WI38 (cell line): ENCODE measurements at regions not wholly inside any gene's neighbourhood (a gene's known extent, or its start where the extent isn't known, plus 50 kb on each side); places are given as distances from the start of the nearest gene placed in this dataset.
A peak's percentile ranks its signal among the peaks of the same experiment; 100 is the strongest.
"Not testable (repeated sequence)": the region's sequence is repeated elsewhere in the genome, so short reads cannot be mapped to it uniquely, and the experiment has no call there.

Experiments
- H3K4me3 ChIP-seq: 2 replicates; pipeline ENCODE4 v1.5.1; 2011; ENCODE audit warnings: low read depth, mild to moderate bottlenecking, control low read depth, low read length
- CTCF ChIP-seq: IDR thresholded peaks from 2 replicates; pipeline ENCODE4 v1.5.1; 2012; ENCODE audit warnings: low read depth, mild to moderate bottlenecking, control low read depth, low read length

- no peak overlapping the region for H3K4me3 ChIP-seq
- TF ChIP-seq CTCF = no peak
Measured at GRCh38 chr16:29231244-29231643, 175.3 kb downstream of the NPIPB11 start.

GRCh38 chr16:29230671-29231096, 175.8 kb downstream of the NPIPB11 start:
- H3K4me3 ChIP-seq = no peak overlapping the region
- no peak for TF ChIP-seq CTCF

- not testable (repeated sequence) for H3K4me3 ChIP-seq
Measured at GRCh38 chr16:29230006-29230668, 176.4 kb downstream of the NPIPB11 start.

- not testable (repeated sequence) for H3K4me3 ChIP-seq
Measured at GRCh38 chr16:29229616-29230005, 176.9 kb downstream of the NPIPB11 start.

DNA sequence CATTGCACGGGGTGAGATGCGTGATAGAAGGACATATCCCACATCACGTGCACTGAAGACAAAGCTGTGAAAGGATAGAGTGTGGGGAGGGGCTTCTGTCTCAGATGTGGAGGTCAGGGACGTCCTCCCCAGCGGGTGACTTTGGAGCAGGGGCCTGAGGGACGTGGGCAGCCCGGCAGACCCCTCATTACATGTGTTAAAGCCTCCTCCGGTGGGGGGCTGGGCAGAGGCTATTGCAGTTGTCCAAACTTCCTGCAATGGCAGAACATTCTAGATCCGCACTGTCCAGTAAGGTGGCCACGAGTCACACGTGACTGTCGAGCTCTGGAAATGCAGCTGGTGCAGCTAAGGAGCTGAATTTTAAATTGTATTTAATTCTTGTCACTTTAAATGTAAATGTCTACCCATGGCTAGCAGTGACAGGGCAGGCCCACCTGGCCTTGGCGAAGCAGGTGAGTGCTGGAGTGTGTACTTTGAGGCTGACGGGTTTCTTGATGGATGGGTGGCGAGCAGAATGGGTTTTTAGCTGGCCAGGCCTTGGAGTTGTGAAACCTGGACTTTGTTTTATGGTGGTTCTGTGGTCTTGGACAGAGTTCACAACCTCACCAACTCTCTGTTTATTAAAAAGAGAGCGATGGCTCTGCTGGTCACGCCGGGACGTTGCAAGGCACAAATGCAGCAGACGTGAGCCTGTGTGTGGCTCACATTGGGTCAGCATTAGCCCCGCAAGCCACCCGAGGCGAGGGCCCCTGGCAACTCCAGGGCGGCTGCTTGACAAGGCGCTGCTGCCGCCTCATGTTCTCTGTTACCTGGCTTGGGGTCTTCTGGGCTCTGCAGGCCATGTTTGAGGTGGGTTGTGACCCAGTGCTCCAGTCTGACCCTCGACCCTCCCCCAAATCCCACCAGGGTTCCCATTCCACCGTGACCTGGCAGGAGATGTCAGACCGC, 177.6 kb downstream of the NPIPB11 start:
- H3K4me3 ChIP-seq = not testable (repeated sequence)

DNA sequence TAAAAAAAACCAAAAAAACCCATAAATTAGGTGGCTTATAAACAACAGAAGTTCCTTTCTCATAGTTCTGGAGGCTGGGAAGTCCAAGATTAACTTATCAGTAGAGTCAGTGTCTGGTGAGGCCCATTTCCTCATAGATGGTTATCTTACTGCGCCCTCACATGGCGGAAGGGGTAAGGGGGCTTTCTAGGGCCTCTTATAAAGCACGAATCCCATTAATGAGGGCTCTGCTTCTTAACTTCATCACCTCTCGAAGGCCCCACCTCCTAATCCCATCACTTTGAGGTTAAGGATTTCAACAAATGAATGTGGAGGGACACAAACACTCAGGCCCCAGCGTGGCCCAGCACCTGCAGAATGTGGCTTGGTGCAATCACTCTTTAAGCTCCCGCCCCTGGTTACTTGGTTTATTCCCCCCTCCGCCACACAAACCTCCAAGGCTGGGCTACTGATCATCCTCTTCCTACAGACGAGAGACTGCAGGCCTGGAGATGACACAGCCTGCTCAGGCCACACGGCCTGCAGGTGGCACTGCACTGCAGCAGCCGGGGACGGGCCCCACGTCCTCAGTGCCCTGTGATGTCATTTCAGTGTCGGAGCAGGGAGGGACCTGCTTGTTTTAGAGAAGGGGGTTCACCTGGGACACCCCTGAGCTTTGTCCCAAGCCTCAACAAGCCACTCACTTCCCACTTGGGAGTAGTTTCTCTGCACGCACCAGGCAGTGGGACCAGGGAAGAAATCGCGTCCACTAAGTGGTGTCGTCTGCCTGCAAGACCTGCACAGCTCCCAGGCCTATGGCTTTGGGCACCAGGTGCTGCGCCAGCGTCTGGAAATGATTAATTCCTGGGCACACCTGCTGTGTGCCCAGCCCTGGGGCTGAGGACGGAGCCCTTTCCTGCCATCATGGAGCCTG, 178.5 kb downstream of the NPIPB11 start:
- not testable (repeated sequence) for H3K4me3 ChIP-seq

DNA sequence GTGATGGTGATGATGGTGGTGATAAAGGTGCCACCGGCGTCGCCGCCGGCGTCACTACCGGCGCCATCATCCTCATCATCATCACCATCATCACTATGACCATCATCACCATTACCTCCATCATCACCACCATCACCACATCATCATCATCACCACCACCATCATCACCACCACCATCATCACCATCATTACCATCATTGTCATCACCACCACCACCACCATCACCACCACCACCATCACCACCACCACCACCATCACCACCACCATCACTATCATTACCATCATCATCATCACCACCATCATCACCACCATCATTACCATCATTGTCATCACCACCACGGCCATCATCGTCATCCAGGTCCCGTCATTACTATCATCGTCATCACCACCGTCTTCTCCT, 179.7 kb downstream of the NPIPB11 start:
- no peak for TF ChIP-seq CTCF
- no peak overlapping the region for H3K4me3 ChIP-seq

- H3K4me3 ChIP-seq = not testable (repeated sequence)
Measured at GRCh38 chr16:29224675-29225074, 181.8 kb downstream of the NPIPB11 start.

DNA sequence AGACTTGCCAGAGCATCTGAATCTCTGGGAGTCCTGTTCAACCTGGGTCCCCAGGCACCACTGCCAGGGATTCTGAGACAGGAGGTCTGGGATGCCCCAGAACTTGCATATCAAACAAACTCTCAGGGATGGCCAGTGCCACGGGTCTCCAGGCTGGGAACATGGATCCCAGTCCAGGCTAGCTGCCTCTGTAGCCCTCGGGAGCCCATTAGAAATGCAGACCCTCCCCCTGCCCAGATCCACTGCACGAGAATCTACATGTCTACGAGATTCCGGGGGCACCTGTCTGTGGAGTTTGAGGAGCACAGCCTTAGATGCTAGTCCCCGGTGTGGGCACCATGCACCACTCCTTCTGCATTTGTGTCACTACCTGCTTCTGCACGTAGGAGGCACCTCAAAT, 183.9 kb downstream of the NPIPB11 start:
- not testable (repeated sequence) for H3K4me3 ChIP-seq

- H3K4me3 ChIP-seq = not testable (repeated sequence)
Measured at GRCh38 chr16:29222008-29222407, 184.5 kb downstream of the NPIPB11 start.

DNA sequence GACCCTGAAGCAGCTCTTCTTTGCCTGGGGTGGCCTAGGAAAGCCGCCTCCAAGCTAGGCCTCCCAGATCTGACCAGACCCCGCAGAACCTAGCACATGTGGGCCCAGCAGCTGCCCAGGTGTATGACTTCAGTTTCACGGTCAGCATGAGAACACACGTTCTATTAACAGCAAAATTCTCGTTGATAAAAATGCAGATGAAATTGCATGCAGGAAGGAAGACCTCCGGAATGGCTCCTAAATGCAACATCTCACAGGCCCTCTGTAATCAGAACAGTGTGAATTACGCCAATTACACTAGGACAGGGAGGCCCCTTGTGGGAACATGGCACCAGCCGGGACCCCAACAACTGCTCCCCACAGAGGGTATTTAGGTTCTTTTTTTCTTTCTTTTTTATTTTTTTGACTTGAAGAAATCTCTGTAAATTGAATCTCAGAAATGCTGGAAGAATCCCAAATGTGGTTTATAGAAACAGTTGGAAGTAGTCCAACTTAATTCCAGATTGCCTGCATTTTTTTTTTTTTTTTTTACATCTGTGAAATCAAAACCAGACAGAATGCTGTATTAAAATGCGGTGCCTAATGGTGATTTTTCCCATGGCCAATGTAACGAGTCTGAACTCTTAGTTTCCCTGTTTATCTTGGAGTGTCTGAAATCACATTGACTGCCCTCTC, 185.1 kb downstream of the NPIPB11 start:
- H3K4me3 ChIP-seq = 0 out of 2 replicates have a peak overlapping the region, but pooled peaks have one; percentile 0

- peak overlapping the region; percentile 62 for H3K4me3 ChIP-seq
Measured at GRCh38 chr16:29220647-29221191, 185.8 kb downstream of the NPIPB11 start.

GRCh38 chr16:29219966-29220646, 186.4 kb downstream of the NPIPB11 start:
- peak overlapping the region; percentile 62 for H3K4me3 ChIP-seq

- H3K4me3 ChIP-seq = peak overlapping the region; percentile 62
Measured at GRCh38 chr16:29219562-29219961, 186.9 kb downstream of the NPIPB11 start.

DNA sequence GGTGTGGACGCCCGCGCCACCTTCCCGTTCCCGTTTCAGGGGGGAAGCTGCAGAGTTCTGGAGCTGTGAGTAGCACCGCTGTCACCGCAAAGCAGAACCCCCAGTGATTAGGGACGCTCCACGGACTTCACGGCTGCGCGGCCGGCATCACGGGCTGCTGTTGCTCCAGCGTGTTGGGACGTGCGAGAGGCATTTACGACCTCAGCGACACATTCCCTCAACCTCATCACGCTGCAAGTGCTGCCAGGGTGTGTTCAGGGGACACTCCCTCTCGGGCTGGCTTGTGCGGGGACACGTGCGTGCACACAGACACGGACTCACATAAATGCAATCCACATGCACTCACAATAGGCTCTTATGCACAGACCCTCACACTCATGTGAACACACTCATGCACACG, 187.9 kb downstream of the NPIPB11 start:
- H3K4me3 ChIP-seq = not testable (repeated sequence)
